ENCODE measurements at regions not wholly inside any gene's neighbourhood (a gene's known extent, or its start where the extent isn't known, plus 50 kb on each side); places are given as distances from the start of the nearest gene placed in this dataset.
"Not testable (repeated sequence)": the region's sequence is repeated elsewhere in the genome, so short reads cannot be mapped to it uniquely, and the experiment has no call there.

- not testable (repeated sequence) for TF ChIP-seq PHF8 (CRISPR knock-in tag; IDR thresholded peaks at IDR 0.05); TFE3 (CRISPR knock-in tag; IDR thresholded peaks at IDR 0.05); CTCF (CRISPR knock-in tag; IDR thresholded peaks at IDR 0.05); ZFP91 (CRISPR knock-in tag; IDR thresholded peaks at IDR 0.05; ENCODE audit: borderline replicate concordance); ZNF274 (CRISPR knock-in tag; IDR thresholded peaks at IDR 0.05); NCOA5 (CRISPR knock-in tag; IDR thresholded peaks at IDR 0.05); ZNF563 (CRISPR knock-in tag; IDR thresholded peaks at IDR 0.05); TCF7 (IDR thresholded peaks at IDR 0.05; ENCODE audit: low read depth)
These were observed 4398.2 kb upstream of the TPTE start for GRCh38 chr21:6123224-6123623.
